Pancreas (tissue), 10 donors: ENCODE measurements at regions not wholly inside any gene's neighbourhood (a gene's known extent, or its start where the extent isn't known, plus 50 kb on each side); places are given as distances from the start of the nearest gene placed in this dataset.

Experiments
- ATAC-seq, 4 donors: fragments of 200-7000 bp; cut with Tn5 transposase; one replicate each; pipeline versions ENCODE4 v1.8.0 to v1.9.1; 2020; ENCODE audit warnings: mild to moderate bottlenecking in 4 of 4, moderate library complexity in 4 of 4
- DNase-seq, 6 donors: peaks; one replicate each; pipeline ENCODE4 v3.0.0-alpha.2; 2020
- FAIRE-seq: peaks from 2 replicates; lab custom pipeline; 2012; peaks lifted over from hg19 to GRCh38; lab: Jason Lieb, UNC
- H3K27ac ChIP-seq, 4 donors: fragments of 200-600 bp; sonication (generic); 1 replicate in 3 of 4; 2 replicates in 1 of 4; pipeline versions ENCODE4 v1.5.0 to v1.8.0; 2020
- H3K27me3 ChIP-seq, 4 donors: fragments of 200-600 bp; one replicate each; pipeline ENCODE4 v1.8.0; 2021
- H3K36me3 ChIP-seq, 3 donors: fragments of 200-600 bp; sonication (generic) in 1 of 3; one replicate each; pipeline versions ENCODE4 v1.5.0 to v1.8.0; 2020 to 2021
- H3K4me1 ChIP-seq, 3 donors: fragments of 200-600 bp; one replicate each; pipeline ENCODE4 v1.8.0; 2021
- H3K4me3 ChIP-seq, 4 donors: fragments of 200-600 bp; sonication (generic) in 2 of 4; one replicate each; pipeline versions ENCODE4 v1.5.0 to v1.8.0; 2020 to 2021
- H3K9me3 ChIP-seq, 4 donors: fragments of 200-600 bp; one replicate each; pipeline ENCODE4 v1.8.0; 2021
- CTCF ChIP-seq, 4 donors: fragments of 200-600 bp; sonication (generic) in 3 of 4; IDR thresholded peaks; one replicate each; pipeline versions ENCODE4 v1.5.0 to v1.8.0; 2021; ENCODE audit warnings: antibody characterized with exemption in 4 of 4
- WGBS, 2 donors: extraction: QIAGEN DNeasy Blood & Tissue Kit; methylation state at CpG; one replicate each; pipeline ENCODE4 v1.1.7; 2013; 5-methylcytosine and 5-hydroxymethylcytosine counted together
- intact Hi-C, 3 donors: fragments of 100-400 bp; cut with DNase I; formaldehyde crosslinking; loops; one replicate each; pipeline versions ENCODE4 v1.11.1 to v1.14.2; 2022
- donor health status: healthy with polysubstance abuse.
- donor health status: DM: no; HTN: no; CAD: no; lungs with moderate emphysema.
- donor health status: DM: no; HTN: no; CAD: no.
- donor health status: control.
- donor health status: control.
- donor health status: Bipolar disorder and iron deficiency.
- donor health status: DM: yes; HTN: yes; CAD: no.
- donor health status: DM: no; HTN: no; CAD: no.
- donor health status: DM: no; HTN: no; CAD: no.
- donor health status: DM: yes; HTN: yes; CAD: no.

GRCh38 chr11:121775276-121775675, 322.5 kb upstream of the SORL1-AS1 start:
- H3K9me3 ChIP-seq, result no peaks in the 10 kb centered on the region
- no peaks in the 10 kb centered on the region for H3K36me3 ChIP-seq
- intact Hi-C loops, result no loop called here
- FAIRE-seq (no peak), DNase-seq (no peak), ATAC-seq (no peak)
- H3K4me3 ChIP-seq, result no peak overlapping the region
- H3K4me1 ChIP-seq, result no peaks in the 10 kb centered on the region
- H3K27ac ChIP-seq, result no peak overlapping the region
- H3K27me3 ChIP-seq, result no peaks in the 10 kb centered on the region
- TF ChIP-seq CTCF (IDR thresholded peaks at IDR 0.05), result no peak
- 54 to 60% methylated on average over 5 of the region's 5 CpGs for WGBS, 2 donors

- ATAC-seq, result no peak
- FAIRE-seq, result no peak
Observed at GRCh38 chr11:121773076-121773475, 320.3 kb upstream of the SORL1-AS1 start.

GRCh38 chr11:121770939-121771595, 318.3 kb upstream of the SORL1-AS1 start:
- intact Hi-C loops, result no loop called here
- H3K4me3 ChIP-seq, result no peak overlapping the region
- no peak overlapping the region for H3K27ac ChIP-seq
- H3K27me3 ChIP-seq, result no peaks in the 10 kb centered on the region
- FAIRE-seq, result no peak
- H3K36me3 ChIP-seq, result no peaks in the 10 kb centered on the region
- H3K4me1 ChIP-seq, result no peaks in the 10 kb centered on the region
- DNase-seq, result no peak
- 63 to 78% methylated on average over 4 of the region's 4 CpGs for WGBS, 2 donors
- TF ChIP-seq CTCF (IDR thresholded peaks at IDR 0.05), result no peak
- ATAC-seq, result no peak
- H3K9me3 ChIP-seq, result no peaks in the 10 kb centered on the region

More at GRCh38 chr11:121773076-121773475, 320.3 kb upstream of the SORL1-AS1 start:
- no peak for TF ChIP-seq CTCF (IDR thresholded peaks at IDR 0.05)
- no peaks in the 10 kb centered on the region for H3K36me3 ChIP-seq
- no peaks in the 10 kb centered on the region for H3K4me1 ChIP-seq
- H3K9me3 ChIP-seq, result no peaks in the 10 kb centered on the region
- H3K4me3 ChIP-seq, result no peak overlapping the region
- no peak for DNase-seq
- intact Hi-C loops, result no loop called here
- H3K27me3 ChIP-seq, result no peaks in the 10 kb centered on the region
- 79 to 85% methylated on average over 2 of the region's 2 CpGs for WGBS, 2 donors
- H3K27ac ChIP-seq, result no peak overlapping the region

- intact Hi-C loops, result no loop called here
- no peak for FAIRE-seq
Observed at GRCh38 chr11:121769191-121769590, 316.4 kb upstream of the SORL1-AS1 start.

More at GRCh38 chr11:121769191-121769590, 316.4 kb upstream of the SORL1-AS1 start:
- no peaks in the 10 kb centered on the region for H3K4me1 ChIP-seq
- ATAC-seq (no peak), DNase-seq (no peak)
- H3K27ac ChIP-seq, result no peak overlapping the region
- no peaks in the 10 kb centered on the region for H3K36me3 ChIP-seq
- no peaks in the 10 kb centered on the region for H3K27me3 ChIP-seq
- H3K9me3 ChIP-seq, result no peaks in the 10 kb centered on the region
- 79 to 92% methylated on average over 2 of the region's 2 CpGs for WGBS, 2 donors
- H3K4me3 ChIP-seq, result no peak overlapping the region
- TF ChIP-seq CTCF (IDR thresholded peaks at IDR 0.05), result no peak
